HCT116 (cell line): ENCODE measurements at regions not wholly inside any gene's neighbourhood (a gene's known extent, or its start where the extent isn't known, plus 50 kb on each side); places are given as distances from the start of the nearest gene placed in this dataset.

Source experiments
- ATAC-seq: fragments of 200-7000 bp; cut with Tn5 transposase; 2 replicates; pipeline ENCODE4 v1.9.1; 2020; ENCODE audit warnings: mild to moderate bottlenecking, moderate library complexity
- BruUV-seq: library from RNA; stranded (reverse); fragments of 400-500 nt; replicated peaks from 2 replicates; lab custom pipeline; 2021; lab: Mats Ljungman, UMichigan
- CTCF ChIA-PET: fragments of 300-600 bp; sonication (Branson Sonifier 250); formaldehyde crosslinking; loops from one replicate; lab custom pipeline; 2021; ENCODE audit warnings: antibody characterized with exemption; lab: Charles Lee
- POLR2A ChIA-PET: fragments of 300-600, 350-600 bp; sonication (Branson Sonifier 250); formaldehyde crosslinking; loops from one replicate; lab custom pipeline; 2021; ENCODE audit warnings: antibody characterized with exemption; lab: Charles Lee
- RAD21 ChIA-PET, 2 experiments: fragments of 300-600 bp; sonication (Branson Sonifier 250); formaldehyde crosslinking; loops; one replicate each; lab custom pipeline; 2023; ENCODE audit warnings: low total read pairs in 2 of 2; ENCODE audit not compliant: uncharacterized antibody in 2 of 2, unreplicated experiment in 2 of 2, low non-redundant PET in 1 of 2; lab: Charles Lee
- DNase-seq: peaks from one replicate; pipeline ENCODE4 v3.0.0-alpha.2; 2010; ENCODE audit warnings: low read depth, low spot score
- H2AFZ ChIP-seq: fragments of 200-600 bp; shearing (Covaris generic), sonication (generic); 2 replicates; pipeline ENCODE4 v1.6.1; 2017; ENCODE audit warnings: low read depth, mixed run types, mixed read lengths, antibody characterized with exemption, low read length; ENCODE audit not compliant: poor library complexity, severe bottlenecking
- H3K27ac ChIP-seq: 2 replicates; pipeline ENCODE4 v1.5.1; 2012; ENCODE audit warnings: low read depth, low read length
- H3K27me3 ChIP-seq: fragments of 200-600 bp; sonication (generic); 2 replicates; pipeline ENCODE4 v1.6.1; 2016; ENCODE audit warnings: mixed run types, low read length, mixed read lengths; ENCODE audit not compliant: insufficient read depth
- H3K36me3 ChIP-seq, 2 experiments: fragments of 200-500 bp in 1 of 2; fragments of 200-600 bp in 1 of 2; sonication (Bioruptor generic) in 1 of 2; sonication (generic) in 1 of 2; 2 replicates each; pipeline versions ENCODE4 v1.5.1 to v1.6.1; 2014 to 2016; ENCODE audit warnings: low read length in 2 of 2, inconsistent platforms in 1 of 2, mixed read lengths in 1 of 2, mixed run types in 1 of 2; ENCODE audit not compliant: insufficient read depth in 2 of 2, control insufficient read depth in 1 of 2
- H3K4me1 ChIP-seq, 2 experiments: fragments of 200-600 bp in 1 of 2; sonication (generic) in 1 of 2; 2 replicates each; pipeline versions ENCODE4 v1.5.1 to v1.6.1; 2012 to 2017; ENCODE audit warnings: low read length in 2 of 2, inconsistent platforms in 1 of 2, mild to moderate bottlenecking in 1 of 2, mixed read lengths in 1 of 2, mixed run types in 1 of 2, moderate library complexity in 1 of 2; ENCODE audit not compliant: insufficient read depth in 2 of 2, control insufficient read depth in 1 of 2
- H3K4me2 ChIP-seq: fragments of 200-600 bp; sonication (generic); 2 replicates; pipeline ENCODE4 v1.6.1; 2017; ENCODE audit warnings: mixed run types, low read length, mixed read lengths
- H3K4me3 ChIP-seq, 2 experiments: fragments of 200-600 bp in 1 of 2; sonication (generic) in 1 of 2; replicated peaks in 1 of 2; 2 replicates each; pipeline ENCODE4 v1.5.1; 2011 to 2016; ENCODE audit warnings: low read length in 2 of 2, control low read depth in 1 of 2, low read depth in 1 of 2, mild to moderate bottlenecking in 1 of 2, mixed read lengths in 1 of 2, mixed run types in 1 of 2
- H3K79me2 ChIP-seq: fragments of 200-600 bp; sonication (generic); 2 replicates; pipeline ENCODE4 v1.6.1; 2017; ENCODE audit warnings: mild to moderate bottlenecking, mixed run types, low read length, moderate library complexity, mixed read lengths; ENCODE audit not compliant: insufficient read depth
- H3K9ac ChIP-seq: fragments of 200-600 bp; sonication (generic); 2 replicates; pipeline ENCODE4 v1.6.1; 2016; ENCODE audit warnings: low read length, mixed read lengths
- H3K9me2 ChIP-seq: fragments of 200-600 bp; sonication (generic), shearing (Covaris generic); 2 replicates; pipeline ENCODE4 v1.6.1; 2017; ENCODE audit warnings: mixed run types, mild to moderate bottlenecking, moderate library complexity; ENCODE audit not compliant: insufficient read depth
- H3K9me3 ChIP-seq, 2 experiments: fragments of 200-500 bp in 1 of 2; fragments of 200-600 bp in 1 of 2; sonication (Bioruptor generic) in 1 of 2; sonication (generic) in 1 of 2; 2 replicates each; pipeline ENCODE4 v1.6.1; 2014 to 2017; ENCODE audit warnings: low read length in 2 of 2, mixed read lengths in 2 of 2, inconsistent platforms in 1 of 2, low read depth in 1 of 2, mild to moderate bottlenecking in 1 of 2, mixed run types in 1 of 2, moderate library complexity in 1 of 2; ENCODE audit not compliant: control insufficient read depth in 1 of 2, insufficient read depth in 1 of 2
- H4K20me1 ChIP-seq: fragments of 200-600 bp; sonication (generic), shearing (Covaris generic); 2 replicates; pipeline ENCODE4 v1.6.1; 2017; ENCODE audit warnings: mixed run types, mild to moderate bottlenecking, moderate library complexity; ENCODE audit not compliant: insufficient read depth
- ATF3 ChIP-seq: IDR thresholded peaks from 2 replicates; pipeline ENCODE4 v1.6.1; 2012
- CEBPB ChIP-seq: IDR thresholded peaks from 2 replicates; pipeline ENCODE4 v1.6.1; 2012; ENCODE audit warnings: low read depth
- EGR1 ChIP-seq: IDR thresholded peaks from 2 replicates; pipeline ENCODE4 v1.6.1; 2012; ENCODE audit warnings: low read depth
- ELF1 ChIP-seq: IDR thresholded peaks from 2 replicates; pipeline ENCODE4 v1.6.1; 2012; ENCODE audit warnings: low read depth, borderline replicate concordance
- EZH2 ChIP-seq: fragments of 200-600 bp; sonication (generic); IDR thresholded peaks from 2 replicates; pipeline ENCODE4 v1.6.1; 2017; ENCODE audit warnings: antibody characterized with exemption, mixed run types
- EZH2phosphoT487 ChIP-seq: fragments of 200-600 bp; IDR thresholded peaks from 2 replicates; pipeline ENCODE4 v1.6.1; 2018; ENCODE audit warnings: antibody characterized with exemption, borderline replicate concordance
- FOSL1 ChIP-seq: IDR thresholded peaks from 2 replicates; pipeline ENCODE4 v1.6.1; 2012; ENCODE audit warnings: low read depth
- JUND ChIP-seq: IDR thresholded peaks from 2 replicates; pipeline ENCODE4 v1.6.1; 2012
- POLR2A ChIP-seq: IDR thresholded peaks from 2 replicates; pipeline ENCODE4 v1.7.0; 2011; ENCODE audit warnings: borderline replicate concordance; ENCODE audit not compliant: insufficient read depth, insufficient read length; ENCODE audit errors: extremely low read depth
- RAD21 ChIP-seq: IDR thresholded peaks from 2 replicates; pipeline ENCODE4 v1.6.1; 2012; ENCODE audit warnings: low read depth, mild to moderate bottlenecking
- REST ChIP-seq: IDR thresholded peaks from 2 replicates; pipeline ENCODE4 v1.6.1; 2012; ENCODE audit warnings: low read depth
- SP1 ChIP-seq: IDR thresholded peaks from 2 replicates; pipeline ENCODE4 v1.6.1; 2012; ENCODE audit warnings: low read depth
- TCF7L2 ChIP-seq: IDR thresholded peaks from 2 replicates; pipeline ENCODE4 v1.7.0; 2011; ENCODE audit warnings: borderline replicate concordance, inconsistent platforms; ENCODE audit not compliant: insufficient read depth, insufficient read length; ENCODE audit errors: extremely low read depth
- YY1 ChIP-seq: IDR thresholded peaks from 2 replicates; pipeline ENCODE4 v1.6.1; 2011; ENCODE audit warnings: low read length, low read depth, moderate library complexity, mild to moderate bottlenecking; ENCODE audit not compliant: insufficient replicate concordance; ENCODE audit errors: extremely low read depth
- intact Hi-C: fragments of 100-400 bp; cut with micrococcal nuclease; formaldehyde crosslinking; loops from 2 replicates; pipeline ENCODE4 v1.10.0; 2022
- TF ChIP-seq, protein P1 (sequence below): IDR thresholded peaks from 2 replicates; pipeline ENCODE4 v1.6.1; 2011; ENCODE audit warnings: mild to moderate bottlenecking, low read length, moderate library complexity; ENCODE audit not compliant: insufficient replicate concordance; ENCODE audit errors: extremely low read depth
- TF ChIP-seq, protein P2 (sequence below): IDR thresholded peaks from 2 replicates; pipeline ENCODE4 v1.6.1; 2012

- CTCF ChIA-PET, result no interaction called here
- POLR2A ChIA-PET, result no interaction called here
Observed at GRCh38 chr3:44072601-44073540, 168.8 kb upstream of the TOPAZ1 start.

More at GRCh38 chr3:44072601-44073540, 168.8 kb upstream of the TOPAZ1 start:
- Histone ChIP-seq H3K4me3 (no peak overlapping the region), H3K9ac (no peak overlapping the region), H3K27ac (no peak overlapping the region), H3K4me1 (peaks cover 3 to 15% of the 10 kb centered on the region in 2 experiments; a peak in 1 of 4 replicates), H3K79me2 (no peaks in the 10 kb centered on the region), H3K9me3 (no peaks in the 10 kb centered on the region), H3K36me3 (no peaks in the 10 kb centered on the region), H3K27me3 (no peaks in the 10 kb centered on the region), H3K4me2 (no peak overlapping the region), H3K9me2 (no peaks in the 10 kb centered on the region), H2AFZ (no peak overlapping the region), H4K20me1 (no peaks in the 10 kb centered on the region)
- intact Hi-C loops, result no loop called here
- no peak for TF ChIP-seq JUND
- TF ChIP-seq, protein P1, sequence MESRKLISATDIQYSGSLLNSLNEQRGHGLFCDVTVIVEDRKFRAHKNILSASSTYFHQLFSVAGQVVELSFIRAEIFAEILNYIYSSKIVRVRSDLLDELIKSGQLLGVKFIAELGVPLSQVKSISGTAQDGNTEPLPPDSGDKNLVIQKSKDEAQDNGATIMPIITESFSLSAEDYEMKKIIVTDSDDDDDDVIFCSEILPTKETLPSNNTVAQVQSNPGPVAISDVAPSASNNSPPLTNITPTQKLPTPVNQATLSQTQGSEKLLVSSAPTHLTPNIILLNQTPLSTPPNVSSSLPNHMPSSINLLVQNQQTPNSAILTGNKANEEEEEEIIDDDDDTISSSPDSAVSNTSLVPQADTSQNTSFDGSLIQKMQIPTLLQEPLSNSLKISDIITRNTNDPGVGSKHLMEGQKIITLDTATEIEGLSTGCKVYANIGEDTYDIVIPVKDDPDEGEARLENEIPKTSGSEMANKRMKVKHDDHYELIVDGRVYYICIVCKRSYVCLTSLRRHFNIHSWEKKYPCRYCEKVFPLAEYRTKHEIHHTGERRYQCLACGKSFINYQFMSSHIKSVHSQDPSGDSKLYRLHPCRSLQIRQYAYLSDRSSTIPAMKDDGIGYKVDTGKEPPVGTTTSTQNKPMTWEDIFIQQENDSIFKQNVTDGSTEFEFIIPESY, result no peak
- TF ChIP-seq POLR2A, result no peak
- TF ChIP-seq EZH2, result no peak
- TF ChIP-seq, protein P2, sequence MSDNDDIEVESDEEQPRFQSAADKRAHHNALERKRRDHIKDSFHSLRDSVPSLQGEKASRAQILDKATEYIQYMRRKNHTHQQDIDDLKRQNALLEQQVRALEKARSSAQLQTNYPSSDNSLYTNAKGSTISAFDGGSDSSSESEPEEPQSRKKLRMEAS, result no peak
- TF ChIP-seq ELF1, result no peak
- no peak for TF ChIP-seq ATF3
- no peak for TF ChIP-seq RAD21
- no peak for TF ChIP-seq CEBPB
- TF ChIP-seq REST, result no peak
- TF ChIP-seq FOSL1, result no peak
- TF ChIP-seq EGR1, result no peak
- TF ChIP-seq EZH2phosphoT487, result no peak
- TF ChIP-seq YY1, result no peak
- no peak for TF ChIP-seq TCF7L2
- no peak for TF ChIP-seq SP1
- RAD21 ChIA-PET, result no interaction called here
- DNase-seq, result no peak
- BruUV-seq, result no TSS peak
- no peak for ATAC-seq
